ENCODE measurements at regions not wholly inside any gene's neighbourhood (a gene's known extent, or its start where the extent isn't known, plus 50 kb on each side); places are given as distances from the start of the nearest gene placed in this dataset.

- no peak for DNase-seq
- Histone ChIP-seq H3K4me3 (ENCODE audit: low read depth, low read length) (no peak overlapping the region), H3K27me3 (no peaks in the 10 kb centered on the region), H3K4me1 (no peaks in the 10 kb centered on the region), H3K9me3 (no peaks in the 10 kb centered on the region), H3K36me3 (no peaks in the 10 kb centered on the region)
- TF ChIP-seq CTCF (IDR thresholded peaks at IDR 0.05; ENCODE audit: low read depth, low read length): no peak
Observed at GRCh38 chr9:119020284-119020683, 349.0 kb downstream of the BRINP1 start.

- DNase-seq: no peak
- H3K4me3 ChIP-seq (ENCODE audit: low read depth, low read length): no peak overlapping the region
- H3K4me1 ChIP-seq: no peaks in the 10 kb centered on the region
- no peak for TF ChIP-seq CTCF (IDR thresholded peaks at IDR 0.05; ENCODE audit: low read depth, low read length)
- H3K36me3 ChIP-seq: no peaks in the 10 kb centered on the region
- no peaks in the 10 kb centered on the region for H3K9me3 ChIP-seq
- no peaks in the 10 kb centered on the region for H3K27me3 ChIP-seq
Observed at GRCh38 chr9:119020730-119021333, 348.4 kb downstream of the BRINP1 start.

- DNase-seq: peak; percentile 17
Observed at GRCh38 chr9:119026120-119026519, 343.1 kb downstream of the BRINP1 start.

GRCh38 chr9:119027901-119028699, 341.1 kb downstream of the BRINP1 start:
- no peak for DNase-seq
- H3K4me1 ChIP-seq: no peaks in the 10 kb centered on the region
- H3K9me3 ChIP-seq: no peaks in the 10 kb centered on the region
- H3K27me3 ChIP-seq: no peaks in the 10 kb centered on the region
- H3K4me3 ChIP-seq (ENCODE audit: low read depth, low read length): no peak overlapping the region
- TF ChIP-seq CTCF (IDR thresholded peaks at IDR 0.05; ENCODE audit: low read depth, low read length): no peak
- H3K36me3 ChIP-seq: no peaks in the 10 kb centered on the region

More at GRCh38 chr9:119026120-119026519, 343.1 kb downstream of the BRINP1 start:
- no peaks in the 10 kb centered on the region for H3K27me3 ChIP-seq
- H3K4me3 ChIP-seq (ENCODE audit: low read depth, low read length): no peak overlapping the region
- no peaks in the 10 kb centered on the region for H3K9me3 ChIP-seq
- no peak for TF ChIP-seq CTCF (IDR thresholded peaks at IDR 0.05; ENCODE audit: low read depth, low read length)
- no peaks in the 10 kb centered on the region for H3K4me1 ChIP-seq
- H3K36me3 ChIP-seq: no peaks in the 10 kb centered on the region

- no peaks in the 10 kb centered on the region for H3K9me3 ChIP-seq
- no peak for TF ChIP-seq CTCF (IDR thresholded peaks at IDR 0.05; ENCODE audit: low read depth, low read length)
- no peaks in the 10 kb centered on the region for H3K36me3 ChIP-seq
- H3K4me1 ChIP-seq: no peaks in the 10 kb centered on the region
- no peaks in the 10 kb centered on the region for H3K27me3 ChIP-seq
- no peak overlapping the region for H3K4me3 ChIP-seq (ENCODE audit: low read depth, low read length)
- DNase-seq: no peak
Observed at GRCh38 chr9:119029886-119030285, 339.3 kb downstream of the BRINP1 start.

GRCh38 chr9:119033596-119033995, 335.6 kb downstream of the BRINP1 start:
- Histone ChIP-seq H3K4me1 (no peaks in the 10 kb centered on the region), H3K36me3 (no peaks in the 10 kb centered on the region), H3K4me3 (ENCODE audit: low read depth, low read length) (no peak overlapping the region), H3K9me3 (no peaks in the 10 kb centered on the region), H3K27me3 (no peaks in the 10 kb centered on the region)
- no peak for DNase-seq
- no peak for TF ChIP-seq CTCF (IDR thresholded peaks at IDR 0.05; ENCODE audit: low read depth, low read length)

All from BE2C (cell line).